ENCODE measurements at regions not wholly inside any gene's neighbourhood (a gene's known extent, or its start where the extent isn't known, plus 50 kb on each side); places are given as distances from the start of the nearest gene placed in this dataset.

GRCh38 chr2:180907731-180908130 is 72.7 kb upstream of the UBE2E3 start:
- no peak for TF ChIP-seq CTCF (IDR thresholded peaks at IDR 0.05)
- no peak for TF ChIP-seq POLR2A (IDR thresholded peaks at IDR 0.05)
